ENCODE measurements at regions not wholly inside any gene's neighbourhood (a gene's known extent, or its start where the extent isn't known, plus 50 kb on each side); places are given as distances from the start of the nearest gene placed in this dataset.

GRCh38 chr1:195897076-195897475 lies 711.2 kb downstream of the KCNT2 start:
- no peak for DNase-seq (ENCODE audit: low spot score in 2 of 2)
- H3K27ac ChIP-seq, result no peak overlapping the region
- no peak overlapping the region for H3K4me3 ChIP-seq
- TF ChIP-seq EP300 (IDR thresholded peaks at IDR 0.05), result no peak
- no peak for TF ChIP-seq CTCF (IDR thresholded peaks at IDR 0.05)
- no peak for TF ChIP-seq POLR2A (IDR thresholded peaks at IDR 0.05)
- H3K4me1 ChIP-seq, result no peaks in the 10 kb centered on the region
- no peaks in the 10 kb centered on the region for H3K27me3 ChIP-seq
- no peaks in the 10 kb centered on the region for H3K9me3 ChIP-seq
- WGBS, 2 donors, result 94 to 95% methylated on average over 6 of the region's 6 CpGs
- H3K36me3 ChIP-seq, result no peaks in the 10 kb centered on the region

GRCh38 chr1:195894411-195894810 lies 713.8 kb downstream of the KCNT2 start:
- Histone ChIP-seq H3K27me3 (no peaks in the 10 kb centered on the region), H3K36me3 (no peaks in the 10 kb centered on the region), H3K4me3 (no peak overlapping the region), H3K4me1 (no peaks in the 10 kb centered on the region), H3K9me3 (peaks cover 0 to 5% (median 0%) of the 10 kb centered on the region in 4 donors), H3K27ac (no peak overlapping the region)
- TF ChIP-seq EP300 (IDR thresholded peaks at IDR 0.05) (peak in 1 of 2 donors; percentile 26), POLR2A (IDR thresholded peaks at IDR 0.05) (no peak)
- WGBS, 2 donors, result 50 to 62% methylated on average over 1 of the region's 1 CpG
- no peak for DNase-seq (ENCODE audit: low spot score in 2 of 2)

GRCh38 chr1:195886000-195886399 lies 722.2 kb downstream of the KCNT2 start:
- H3K4me1 ChIP-seq, result no peaks in the 10 kb centered on the region
- H3K4me3 ChIP-seq, result no peak overlapping the region
- DNase-seq (ENCODE audit: low spot score in 2 of 2), result no peak
- no peaks in the 10 kb centered on the region for H3K27me3 ChIP-seq
- 68% methylated on average over 1 of the region's 1 CpG for WGBS, 2 donors
- TF ChIP-seq POLR2A (IDR thresholded peaks at IDR 0.05) (no peak), EP300 (IDR thresholded peaks at IDR 0.05) (no peak), CTCF (IDR thresholded peaks at IDR 0.05) (no peak)
- H3K36me3 ChIP-seq, result no peaks in the 10 kb centered on the region
- no peak overlapping the region for H3K27ac ChIP-seq
- H3K9me3 ChIP-seq, result no peaks in the 10 kb centered on the region

GRCh38 chr1:195878478-195878877 lies 729.8 kb downstream of the KCNT2 start:
- Histone ChIP-seq H3K27me3 (no peaks in the 10 kb centered on the region), H3K27ac (no peak overlapping the region), H3K4me1 (no peaks in the 10 kb centered on the region), H3K9me3 (peaks cover 0 to 6% (median 0%) of the 10 kb centered on the region in 4 donors), H3K36me3 (no peaks in the 10 kb centered on the region), H3K4me3 (no peak overlapping the region)
- WGBS, 2 donors, result 100% methylated on average over 2 of the region's 2 CpGs
- DNase-seq (ENCODE audit: low spot score in 2 of 2), result no peak
- TF ChIP-seq EP300 (IDR thresholded peaks at IDR 0.05) (no peak), POLR2A (IDR thresholded peaks at IDR 0.05) (no peak), CTCF (IDR thresholded peaks at IDR 0.05) (no peak)

- TF ChIP-seq CTCF (IDR thresholded peaks at IDR 0.05), result no peak
- H3K4me1 ChIP-seq, result no peaks in the 10 kb centered on the region
- H3K4me3 ChIP-seq, result no peak overlapping the region
- no peaks in the 10 kb centered on the region for H3K36me3 ChIP-seq
- DNase-seq (ENCODE audit: low spot score in 2 of 2), result no peak
- no peaks in the 10 kb centered on the region for H3K27me3 ChIP-seq
- WGBS, 2 donors, result 82 to 85% methylated on average over 4 of the region's 4 CpGs
- no peak overlapping the region for H3K27ac ChIP-seq
- peaks cover 0 to 6% (median 0%) of the 10 kb centered on the region in 4 donors for H3K9me3 ChIP-seq
Observed at GRCh38 chr1:195876792-195877191, 731.4 kb downstream of the KCNT2 start.

GRCh38 chr1:195872376-195872775 lies 735.9 kb downstream of the KCNT2 start:
- Histone ChIP-seq H3K27ac (no peak overlapping the region), H3K4me1 (no peaks in the 10 kb centered on the region), H3K4me3 (no peak overlapping the region), H3K36me3 (no peaks in the 10 kb centered on the region), H3K27me3 (no peaks in the 10 kb centered on the region), H3K9me3 (peaks cover 0 to 6% (median 0%) of the 10 kb centered on the region in 4 donors)
- DNase-seq (ENCODE audit: low spot score in 2 of 2), result no peak
- no peak for TF ChIP-seq EP300 (IDR thresholded peaks at IDR 0.05)
- no peak for TF ChIP-seq CTCF (IDR thresholded peaks at IDR 0.05)
- no peak for TF ChIP-seq POLR2A (IDR thresholded peaks at IDR 0.05)
- 85 to 88% methylated on average over 3 of the region's 3 CpGs for WGBS, 2 donors
